ENCODE measurements at regions not wholly inside any gene's neighbourhood (a gene's known extent, or its start where the extent isn't known, plus 50 kb on each side); places are given as distances from the start of the nearest gene placed in this dataset.
"Not testable (repeated sequence)": the region's sequence is repeated elsewhere in the genome, so short reads cannot be mapped to it uniquely, and the experiment has no call there.

DNA sequence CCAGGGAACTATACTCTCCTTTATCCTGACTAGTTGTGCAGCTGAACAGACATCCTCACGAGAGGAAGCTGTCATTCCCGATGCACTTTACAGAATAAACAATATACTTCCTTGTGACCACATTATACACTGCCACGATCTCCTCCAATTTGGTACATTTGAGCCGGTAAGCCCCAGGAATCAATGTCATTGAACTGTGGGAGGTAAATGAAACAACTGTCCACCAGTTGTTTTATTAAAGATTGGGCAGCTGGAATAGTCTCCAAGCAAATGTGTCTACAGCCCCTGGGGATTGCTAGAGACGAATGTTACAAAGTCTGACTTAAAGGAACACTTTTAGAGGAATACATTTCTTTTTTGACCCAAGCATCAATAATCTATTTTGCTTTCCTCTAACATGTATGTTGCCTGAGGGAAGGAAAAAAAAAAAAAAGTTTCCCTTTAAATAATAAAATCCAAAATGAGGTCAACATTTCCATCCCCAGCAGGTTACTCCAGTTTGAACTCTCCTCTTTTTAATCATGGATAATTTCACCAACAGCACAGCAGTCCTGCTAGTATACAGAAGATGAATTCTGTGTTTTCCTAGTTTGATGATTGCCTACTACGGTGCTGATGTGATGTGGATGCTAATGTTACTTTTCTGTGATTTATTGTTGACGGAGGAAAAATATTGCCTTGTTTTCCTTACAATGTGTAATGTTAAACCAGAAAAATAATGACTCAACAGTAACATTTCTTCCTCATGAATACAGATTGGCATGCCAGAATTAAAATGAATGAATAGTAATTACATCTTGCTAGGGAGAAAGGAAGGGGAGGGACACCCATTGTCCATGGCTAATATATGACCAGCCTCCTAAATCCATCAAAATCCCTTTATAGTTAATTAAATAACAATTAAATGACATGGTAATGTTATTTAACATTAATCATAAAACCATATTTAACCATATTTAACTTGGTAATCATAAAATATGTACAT lies 360.9 kb downstream of the NEBL start:
- no peaks in the 10 kb centered on the region for H3K27me3 ChIP-seq (ENCODE audit: control insufficient read depth in 3 of 3, insufficient read depth in 3 of 3, low read length in 3 of 3)
- no peaks in the 10 kb centered on the region for H3K9me3 ChIP-seq (ENCODE audit: control insufficient read depth in 3 of 3, low read length in 3 of 3)
- H3K4me3 ChIP-seq (ENCODE audit: low read length in 3 of 3) = no peak overlapping the region
- H3K27ac ChIP-seq (ENCODE audit: low read depth, low read length) = no peak overlapping the region
- no peaks in the 10 kb centered on the region for H3K36me3 ChIP-seq (ENCODE audit: control insufficient read depth in 3 of 3, insufficient read depth in 3 of 3, low read length in 3 of 3)
- H3K9ac ChIP-seq (ENCODE audit: low read depth in 1 of 3, low read length in 3 of 3) = no peak overlapping the region
- peaks cover 0 to 2% (median 0%) of the 10 kb centered on the region in 3 donors for H3K4me1 ChIP-seq (ENCODE audit: control insufficient read depth in 3 of 3, insufficient read depth in 3 of 3, low read length in 3 of 3)

- H3K9ac ChIP-seq (ENCODE audit: low read depth in 1 of 3, low read length in 3 of 3); H3K4me1 ChIP-seq (ENCODE audit: control insufficient read depth in 3 of 3, insufficient read depth in 3 of 3, low read length in 3 of 3); H3K36me3 ChIP-seq (ENCODE audit: control insufficient read depth in 3 of 3, insufficient read depth in 3 of 3, low read length in 3 of 3); H3K27me3 ChIP-seq (ENCODE audit: control insufficient read depth in 3 of 3, insufficient read depth in 3 of 3, low read length in 3 of 3); H3K4me3 ChIP-seq (ENCODE audit: low read length in 3 of 3); H3K9me3 ChIP-seq (ENCODE audit: control insufficient read depth in 3 of 3, low read length in 3 of 3); H3K27ac ChIP-seq (ENCODE audit: low read depth, low read length): not testable (repeated sequence)
Measured at GRCh38 chr10:20531241-20531883, 365.7 kb downstream of the NEBL start.

- no peaks in the 10 kb centered on the region for H3K9me3 ChIP-seq (ENCODE audit: control insufficient read depth in 3 of 3, low read length in 3 of 3)
- no peak overlapping the region for H3K9ac ChIP-seq (ENCODE audit: low read depth in 1 of 3, low read length in 3 of 3)
- H3K4me1 ChIP-seq (ENCODE audit: control insufficient read depth in 3 of 3, insufficient read depth in 3 of 3, low read length in 3 of 3) = no peaks in the 10 kb centered on the region
- H3K27ac ChIP-seq (ENCODE audit: low read depth, low read length) = no peak overlapping the region
- no peaks in the 10 kb centered on the region for H3K27me3 ChIP-seq (ENCODE audit: control insufficient read depth in 3 of 3, insufficient read depth in 3 of 3, low read length in 3 of 3)
- no peak overlapping the region for H3K4me3 ChIP-seq (ENCODE audit: low read length in 3 of 3)
- H3K36me3 ChIP-seq (ENCODE audit: control insufficient read depth in 3 of 3, insufficient read depth in 3 of 3, low read length in 3 of 3) = no peaks in the 10 kb centered on the region
Measured at GRCh38 chr10:20521186-20521585, 375.9 kb downstream of the NEBL start.

GRCh38 chr10:20515654-20516053 lies 381.5 kb downstream of the NEBL start:
- Histone ChIP-seq H3K4me3 (ENCODE audit: low read length in 3 of 3) (no peak overlapping the region), H3K27ac (ENCODE audit: low read depth, low read length) (no peak overlapping the region), H3K9ac (ENCODE audit: low read depth in 1 of 3, low read length in 3 of 3) (no peak overlapping the region), H3K27me3 (ENCODE audit: control insufficient read depth in 3 of 3, insufficient read depth in 3 of 3, low read length in 3 of 3) (no peaks in the 10 kb centered on the region), H3K36me3 (ENCODE audit: control insufficient read depth in 3 of 3, insufficient read depth in 3 of 3, low read length in 3 of 3) (no peaks in the 10 kb centered on the region), H3K4me1 (ENCODE audit: control insufficient read depth in 3 of 3, insufficient read depth in 3 of 3, low read length in 3 of 3) (no peaks in the 10 kb centered on the region), H3K9me3 (ENCODE audit: control insufficient read depth in 3 of 3, low read length in 3 of 3) (no peaks in the 10 kb centered on the region)

DNA sequence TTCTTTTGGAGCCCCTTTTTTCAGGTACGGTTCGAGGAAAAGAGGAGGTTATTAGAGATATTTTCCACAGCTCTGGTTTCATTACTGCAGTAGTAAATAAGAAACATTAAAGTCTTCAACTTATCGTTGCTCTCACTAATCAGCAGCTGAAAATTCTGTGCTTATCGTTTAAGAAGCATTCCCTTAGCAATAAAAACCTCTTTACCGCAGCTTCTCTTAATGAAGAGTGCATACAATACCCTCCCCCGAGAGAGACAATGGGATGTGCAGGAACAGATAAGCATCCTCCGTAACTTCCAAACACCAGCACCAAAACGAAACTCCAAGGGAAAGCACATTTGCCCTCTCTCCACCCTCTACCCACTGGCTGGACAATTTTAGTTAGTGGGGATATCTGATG lies 384.5 kb downstream of the NEBL start:
- H3K36me3 ChIP-seq (ENCODE audit: control insufficient read depth in 3 of 3, insufficient read depth in 3 of 3, low read length in 3 of 3) = no peaks in the 10 kb centered on the region
- no peaks in the 10 kb centered on the region for H3K9me3 ChIP-seq (ENCODE audit: control insufficient read depth in 3 of 3, low read length in 3 of 3)
- H3K27me3 ChIP-seq (ENCODE audit: control insufficient read depth in 3 of 3, insufficient read depth in 3 of 3, low read length in 3 of 3) = no peaks in the 10 kb centered on the region
- H3K9ac ChIP-seq (ENCODE audit: low read depth in 1 of 3, low read length in 3 of 3) = no peak overlapping the region
- no peak overlapping the region for H3K27ac ChIP-seq (ENCODE audit: low read depth, low read length)
- H3K4me3 ChIP-seq (ENCODE audit: low read length in 3 of 3) = no peak overlapping the region
- no peaks in the 10 kb centered on the region for H3K4me1 ChIP-seq (ENCODE audit: control insufficient read depth in 3 of 3, insufficient read depth in 3 of 3, low read length in 3 of 3)

GRCh38 chr10:20508921-20509320 lies 388.2 kb downstream of the NEBL start:
- Histone ChIP-seq H3K9ac (ENCODE audit: low read depth in 1 of 3, low read length in 3 of 3) (no peak overlapping the region), H3K27ac (ENCODE audit: low read depth, low read length) (no peak overlapping the region), H3K4me1 (ENCODE audit: control insufficient read depth in 3 of 3, insufficient read depth in 3 of 3, low read length in 3 of 3) (no peaks in the 10 kb centered on the region), H3K4me3 (ENCODE audit: low read length in 3 of 3) (no peak overlapping the region), H3K27me3 (ENCODE audit: control insufficient read depth in 3 of 3, insufficient read depth in 3 of 3, low read length in 3 of 3) (no peaks in the 10 kb centered on the region), H3K36me3 (ENCODE audit: control insufficient read depth in 3 of 3, insufficient read depth in 3 of 3, low read length in 3 of 3) (no peaks in the 10 kb centered on the region), H3K9me3 (ENCODE audit: control insufficient read depth in 3 of 3, low read length in 3 of 3) (no peaks in the 10 kb centered on the region)

GRCh38 chr10:20502903-20503585 lies 394.1 kb downstream of the NEBL start:
- H3K9ac ChIP-seq (ENCODE audit: low read depth in 1 of 3, low read length in 3 of 3) = no peak overlapping the region
- no peaks in the 10 kb centered on the region for H3K36me3 ChIP-seq (ENCODE audit: control insufficient read depth in 3 of 3, insufficient read depth in 3 of 3, low read length in 3 of 3)

GRCh38 chr10:20494474-20494873 lies 402.6 kb downstream of the NEBL start:
- no peak overlapping the region for H3K27ac ChIP-seq (ENCODE audit: low read depth, low read length)
- no peaks in the 10 kb centered on the region for H3K4me1 ChIP-seq (ENCODE audit: control insufficient read depth in 3 of 3, insufficient read depth in 3 of 3, low read length in 3 of 3)
- H3K4me3 ChIP-seq (ENCODE audit: low read length in 3 of 3) = no peak overlapping the region
- no peaks in the 10 kb centered on the region for H3K27me3 ChIP-seq (ENCODE audit: control insufficient read depth in 3 of 3, insufficient read depth in 3 of 3, low read length in 3 of 3)
- H3K36me3 ChIP-seq (ENCODE audit: control insufficient read depth in 3 of 3, insufficient read depth in 3 of 3, low read length in 3 of 3) = no peaks in the 10 kb centered on the region
- H3K9ac ChIP-seq (ENCODE audit: low read depth in 1 of 3, low read length in 3 of 3) = no peak overlapping the region
- H3K9me3 ChIP-seq (ENCODE audit: control insufficient read depth in 3 of 3, low read length in 3 of 3) = no peaks in the 10 kb centered on the region

More at GRCh38 chr10:20502903-20503585, 394.1 kb downstream of the NEBL start:
- Histone ChIP-seq H3K27me3 (ENCODE audit: control insufficient read depth in 3 of 3, insufficient read depth in 3 of 3, low read length in 3 of 3) (no peaks in the 10 kb centered on the region), H3K27ac (ENCODE audit: low read depth, low read length) (no peak overlapping the region), H3K9me3 (ENCODE audit: control insufficient read depth in 3 of 3, low read length in 3 of 3) (no peaks in the 10 kb centered on the region), H3K4me1 (ENCODE audit: control insufficient read depth in 3 of 3, insufficient read depth in 3 of 3, low read length in 3 of 3) (no peaks in the 10 kb centered on the region), H3K4me3 (ENCODE audit: low read length in 3 of 3) (no peak overlapping the region)

GRCh38 chr10:20492447-20492846 lies 404.7 kb downstream of the NEBL start:
- no peak overlapping the region for H3K4me3 ChIP-seq (ENCODE audit: low read length in 3 of 3)
- H3K27me3 ChIP-seq (ENCODE audit: control insufficient read depth in 3 of 3, insufficient read depth in 3 of 3, low read length in 3 of 3) = no peaks in the 10 kb centered on the region
- no peak overlapping the region for H3K9ac ChIP-seq (ENCODE audit: low read depth in 1 of 3, low read length in 3 of 3)
- H3K4me1 ChIP-seq (ENCODE audit: control insufficient read depth in 3 of 3, insufficient read depth in 3 of 3, low read length in 3 of 3) = no peaks in the 10 kb centered on the region
- H3K9me3 ChIP-seq (ENCODE audit: control insufficient read depth in 3 of 3, low read length in 3 of 3) = no peaks in the 10 kb centered on the region
- H3K36me3 ChIP-seq (ENCODE audit: control insufficient read depth in 3 of 3, insufficient read depth in 3 of 3, low read length in 3 of 3) = no peaks in the 10 kb centered on the region
- no peak overlapping the region for H3K27ac ChIP-seq (ENCODE audit: low read depth, low read length)

DNA sequence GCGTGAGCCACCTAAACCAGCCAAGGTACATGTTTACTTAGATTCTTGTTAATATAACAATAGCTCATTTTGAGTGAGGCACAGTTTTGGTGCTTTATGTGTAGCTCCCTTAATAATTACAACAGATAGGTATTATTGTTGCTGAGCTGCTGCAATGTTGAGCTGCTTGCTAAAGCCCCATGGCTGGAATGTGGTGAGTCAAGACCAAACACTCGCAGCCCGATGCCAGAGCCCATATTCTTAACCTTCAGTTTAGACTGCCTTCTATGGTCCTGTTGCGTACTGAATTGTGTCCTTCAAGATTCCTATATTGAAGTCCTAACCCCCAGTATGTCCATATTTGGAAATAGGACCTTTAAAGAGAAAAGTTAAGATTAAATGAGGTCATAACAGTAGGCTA lies 407.1 kb downstream of the NEBL start:
- Histone ChIP-seq H3K4me1 (ENCODE audit: control insufficient read depth in 3 of 3, insufficient read depth in 3 of 3, low read length in 3 of 3) (no peaks in the 10 kb centered on the region), H3K36me3 (ENCODE audit: control insufficient read depth in 3 of 3, insufficient read depth in 3 of 3, low read length in 3 of 3) (no peaks in the 10 kb centered on the region), H3K27me3 (ENCODE audit: control insufficient read depth in 3 of 3, insufficient read depth in 3 of 3, low read length in 3 of 3) (no peaks in the 10 kb centered on the region), H3K9ac (ENCODE audit: low read depth in 1 of 3, low read length in 3 of 3) (no peak overlapping the region), H3K27ac (ENCODE audit: low read depth, low read length) (no peak overlapping the region), H3K9me3 (ENCODE audit: control insufficient read depth in 3 of 3, low read length in 3 of 3) (no peaks in the 10 kb centered on the region), H3K4me3 (ENCODE audit: low read length in 3 of 3) (no peak overlapping the region)
